ENCODE measurements at regions not wholly inside any gene's neighbourhood (a gene's known extent, or its start where the extent isn't known, plus 50 kb on each side); places are given as distances from the start of the nearest gene placed in this dataset.

DNA sequence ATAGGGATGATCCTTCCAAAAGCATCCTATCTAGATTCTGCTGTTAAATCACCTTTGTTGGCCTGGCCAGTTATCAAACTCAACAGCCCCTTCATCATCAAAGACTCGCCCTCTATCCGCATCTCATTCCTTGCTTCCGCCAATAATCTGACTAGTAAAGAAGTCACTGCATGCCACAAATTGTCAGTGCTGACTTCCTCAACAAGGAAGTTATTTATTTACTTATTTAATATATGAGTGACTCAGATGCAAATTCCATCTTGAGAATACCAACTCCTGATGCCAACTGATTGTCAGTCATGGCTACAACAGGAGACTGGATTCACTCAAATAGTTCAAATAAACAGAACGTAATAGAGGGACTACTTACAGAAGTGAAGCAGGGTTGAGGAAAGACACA is 283.8 kb downstream of the TRIML1 start:
- no peaks in the 10 kb centered on the region for H3K36me3 ChIP-seq
- H3K4me1 ChIP-seq, result no peaks in the 10 kb centered on the region
- no peak overlapping the region for H3K27ac ChIP-seq
- H3K27me3 ChIP-seq, result no peaks in the 10 kb centered on the region
- no peak overlapping the region for H3K4me3 ChIP-seq
- 78 to 86% methylated on average over 4 of the region's 4 CpGs for WGBS, 2 donors
- TF ChIP-seq EP300 (IDR thresholded peaks at IDR 0.05) (no peak), POLR2AphosphoS5 (IDR thresholded peaks at IDR 0.05) (no peak), CTCF (IDR thresholded peaks at IDR 0.05) (no peak), POLR2A (IDR thresholded peaks at IDR 0.05) (no peak)
- intact Hi-C loops (cut with DNase I), result no loop called here
- H3K9me3 ChIP-seq, result no peaks in the 10 kb centered on the region
- DNase-seq, result no peak

- intact Hi-C loops (cut with DNase I), result no loop called here
- H3K36me3 ChIP-seq, result no peaks in the 10 kb centered on the region
- no peak for TF ChIP-seq POLR2AphosphoS5 (IDR thresholded peaks at IDR 0.05)
- TF ChIP-seq EP300 (IDR thresholded peaks at IDR 0.05), result no peak
- TF ChIP-seq POLR2A (IDR thresholded peaks at IDR 0.05), result no peak
- no peak for TF ChIP-seq CTCF (IDR thresholded peaks at IDR 0.05)
- no peaks in the 10 kb centered on the region for H3K9me3 ChIP-seq
- peaks cover 0 to 6% (median 0%) of the 10 kb centered on the region in 3 donors for H3K27me3 ChIP-seq
- H3K4me3 ChIP-seq, result no peak overlapping the region
- H3K4me1 ChIP-seq, result no peaks in the 10 kb centered on the region
- DNase-seq, result no peak
- WGBS, 2 donors, result 14 to 15% methylated on average over 6 of the region's 6 CpGs
- H3K27ac ChIP-seq, result no peak overlapping the region
Measured at GRCh38 chr4:188428935-188429334, 289.7 kb downstream of the TRIML1 start.

GRCh38 chr4:188429965-188430364 is 290.7 kb downstream of the TRIML1 start:
- intact Hi-C loops (cut with DNase I), result no loop called here
- no peak overlapping the region for H3K4me3 ChIP-seq
- H3K27ac ChIP-seq, result no peak overlapping the region
- no peak for TF ChIP-seq POLR2A (IDR thresholded peaks at IDR 0.05)
- TF ChIP-seq CTCF (IDR thresholded peaks at IDR 0.05), result no peak
- TF ChIP-seq EP300 (IDR thresholded peaks at IDR 0.05), result no peak
- TF ChIP-seq POLR2AphosphoS5 (IDR thresholded peaks at IDR 0.05), result no peak
- DNase-seq, result no peak
- peaks cover 0 to 6% (median 0%) of the 10 kb centered on the region in 3 donors for H3K27me3 ChIP-seq
- H3K36me3 ChIP-seq, result no peaks in the 10 kb centered on the region
- WGBS, 2 donors, result 58 to 66% methylated on average over 5 of the region's 5 CpGs
- H3K9me3 ChIP-seq, result no peaks in the 10 kb centered on the region
- H3K4me1 ChIP-seq, result no peaks in the 10 kb centered on the region

GRCh38 chr4:188430384-188430783 is 291.1 kb downstream of the TRIML1 start:
- Histone ChIP-seq H3K36me3 (no peaks in the 10 kb centered on the region), H3K4me3 (no peak overlapping the region), H3K9me3 (no peaks in the 10 kb centered on the region), H3K27me3 (peaks cover 0 to 6% (median 0%) of the 10 kb centered on the region in 3 donors), H3K27ac (no peak overlapping the region), H3K4me1 (no peaks in the 10 kb centered on the region)
- TF ChIP-seq POLR2AphosphoS5 (IDR thresholded peaks at IDR 0.05), result no peak
- 33 to 48% methylated on average over 2 of the region's 2 CpGs for WGBS, 2 donors
- no peak for DNase-seq
- intact Hi-C loops (cut with DNase I), result no loop called here

DNA sequence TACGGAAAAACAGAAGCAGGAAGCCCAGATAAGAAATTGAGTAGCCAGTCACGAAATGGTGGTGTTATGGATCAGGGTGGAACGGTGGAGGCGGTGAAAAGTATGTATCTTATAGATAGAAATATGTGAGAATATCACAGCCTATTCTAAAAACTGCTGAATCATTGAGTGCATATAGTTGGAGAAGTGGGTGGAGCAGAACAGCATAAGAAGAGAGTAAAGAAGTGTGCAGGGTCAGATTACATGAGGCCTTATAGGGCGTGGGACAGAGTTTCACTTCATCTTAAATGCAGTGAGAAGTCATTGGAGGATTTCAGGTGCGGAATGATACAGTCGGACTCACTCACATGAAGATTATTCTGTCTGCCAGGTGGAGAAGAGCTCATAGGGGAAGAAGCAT is 293.1 kb downstream of the TRIML1 start:
- Histone ChIP-seq H3K36me3 (no peaks in the 10 kb centered on the region), H3K27me3 (peaks cover 0 to 6% (median 0%) of the 10 kb centered on the region in 3 donors), H3K4me3 (no peak overlapping the region), H3K9me3 (no peaks in the 10 kb centered on the region), H3K27ac (no peak overlapping the region), H3K4me1 (no peaks in the 10 kb centered on the region)
- DNase-seq, result no peak
- intact Hi-C loops (cut with DNase I), result no loop called here
- TF ChIP-seq CTCF (IDR thresholded peaks at IDR 0.05) (no peak), POLR2A (IDR thresholded peaks at IDR 0.05) (no peak), POLR2AphosphoS5 (IDR thresholded peaks at IDR 0.05) (no peak), EP300 (IDR thresholded peaks at IDR 0.05) (no peak)
- WGBS, 2 donors, result 72 to 86% methylated on average over 7 of the region's 7 CpGs
